OCI-LY7 (cell line): ENCODE measurements at regions not wholly inside any gene's neighbourhood (a gene's known extent, or its start where the extent isn't known, plus 50 kb on each side); places are given as distances from the start of the nearest gene placed in this dataset.

ENCODE experiments used
- BruUV-seq: library from RNA; stranded (reverse); fragments of 400-500 nt; replicated peaks from 2 replicates; lab custom pipeline; 2021; lab: Mats Ljungman, UMichigan
- CTCF ChIA-PET: fragments of 300-600 bp; sonication (Branson Sonifier 250); formaldehyde crosslinking; loops from one replicate; lab custom pipeline; 2022; ENCODE audit warnings: antibody characterized with exemption; ENCODE audit not compliant: unreplicated experiment; lab: Charles Lee
- POLR2A ChIA-PET: fragments of 300-600 bp; sonication (Branson Sonifier 250); formaldehyde crosslinking; loops from one replicate; lab custom pipeline; 2022; ENCODE audit warnings: antibody characterized with exemption; lab: Charles Lee
- DNase-seq: peaks from one replicate; pipeline ENCODE4 v3.0.0-alpha.2; 2015; ENCODE audit warnings: low spot score
- H2AFZ ChIP-seq: fragments of 200-600 bp; sonication (generic), shearing (Covaris generic); 2 replicates; pipeline ENCODE4 v1.6.1; 2014; ENCODE audit warnings: mild to moderate bottlenecking, antibody characterized with exemption, low read length, moderate library complexity
- H3K27ac ChIP-seq: fragments of 200-600 bp; sonication (generic); 2 replicates; pipeline ENCODE4 v1.5.1; 2014; ENCODE audit warnings: mixed run types, low read depth, mild to moderate bottlenecking, moderate library complexity, low read length, inconsistent platforms; ENCODE audit not compliant: poor library complexity, severe bottlenecking
- H3K36me3 ChIP-seq: fragments of 200-600 bp; sonication (generic); 2 replicates; pipeline ENCODE4 v1.6.1; 2014; ENCODE audit warnings: mild to moderate bottlenecking, antibody characterized with exemption, low read length, moderate library complexity, mixed read lengths; ENCODE audit not compliant: insufficient read depth
- H3K4me1 ChIP-seq: fragments of 200-600 bp; sonication (generic); 2 replicates; pipeline ENCODE4 v1.5.1; 2014; ENCODE audit warnings: mild to moderate bottlenecking, low read length; ENCODE audit not compliant: insufficient read depth, poor library complexity, severe bottlenecking
- H3K4me2 ChIP-seq: fragments of 200-600 bp; sonication (generic); 2 replicates; pipeline ENCODE4 v1.6.1; 2014; ENCODE audit warnings: mild to moderate bottlenecking, low read length
- H3K4me3 ChIP-seq: fragments of 200-600 bp; sonication (generic); 2 replicates; pipeline ENCODE4 v1.5.1; 2014; ENCODE audit warnings: mild to moderate bottlenecking, low read depth, low read length; ENCODE audit not compliant: poor library complexity, severe bottlenecking
- H3K79me2 ChIP-seq: fragments of 200-600 bp; sonication (generic); 2 replicates; pipeline ENCODE4 v1.6.1; 2016; ENCODE audit warnings: low read depth, mild to moderate bottlenecking, low read length, moderate library complexity, mixed read lengths; ENCODE audit not compliant: insufficient read depth
- H3K9me2 ChIP-seq: fragments of 200-600 bp; sonication (generic); 2 replicates; pipeline ENCODE4 v1.6.1; 2016; ENCODE audit warnings: mild to moderate bottlenecking, low read length, mixed read lengths; ENCODE audit not compliant: insufficient read depth
- H3K9me3 ChIP-seq: fragments of 200-600 bp; sonication (generic); 2 replicates; pipeline ENCODE4 v1.6.1; 2014; ENCODE audit warnings: mild to moderate bottlenecking, mixed run types, low read length, mixed read lengths
- H4K20me1 ChIP-seq: fragments of 200-600 bp; sonication (generic); 2 replicates; pipeline ENCODE4 v1.6.1; 2014; ENCODE audit warnings: mild to moderate bottlenecking, antibody characterized with exemption, low read length, moderate library complexity, mixed read lengths; ENCODE audit not compliant: insufficient read depth
- CTCF ChIP-seq: fragments of 200-600 bp; sonication (generic); conservative IDR thresholded peaks from 2 replicates; pipeline ENCODE4 v1.5.1; 2014; ENCODE audit warnings: mild to moderate bottlenecking, antibody characterized with exemption, low read length, moderate library complexity, mixed read lengths
- EZH2phosphoT487 ChIP-seq: fragments of 200-600 bp; sonication (generic); IDR thresholded peaks from 2 replicates; pipeline ENCODE4 v1.6.1; 2018; ENCODE audit warnings: low read depth, borderline replicate concordance, mild to moderate bottlenecking, mixed run types, antibody characterized with exemption, low read length, moderate library complexity, mixed read lengths
- intact Hi-C: fragments of 100-400 bp; cut with micrococcal nuclease; formaldehyde crosslinking; loops from one replicate; pipeline ENCODE4 v1.10.0; 2022; ENCODE audit not compliant: unreplicated experiment

GRCh38 chr2:198710562-198710961 lies 747.2 kb downstream of the SATB2 start:
- no peak for TF ChIP-seq EZH2phosphoT487
- TF ChIP-seq CTCF = no peak
- Histone ChIP-seq H3K4me3 (no peak overlapping the region), H3K9me3 (peaks cover 21% of the 10 kb centered on the region; the same call in 1 of the 2 replicates), H3K27ac (no peak overlapping the region), H3K4me1 (peaks cover 27% of the 10 kb centered on the region), H3K36me3 (peaks cover 12% of the 10 kb centered on the region), H2AFZ (no peak overlapping the region), H3K79me2 (no peaks in the 10 kb centered on the region), H3K9me2 (no peaks in the 10 kb centered on the region), H4K20me1 (no peaks in the 10 kb centered on the region), H3K4me2 (no peak overlapping the region)
- intact Hi-C loops = no loop called here
- CTCF ChIA-PET = no interaction called here
- BruUV-seq = no TSS peak
- POLR2A ChIA-PET = no interaction called here
- no peak for DNase-seq

- H3K4me3 ChIP-seq = no peak overlapping the region
- no peaks in the 10 kb centered on the region for H3K9me2 ChIP-seq
- intact Hi-C loops = no loop called here
- POLR2A ChIA-PET = interaction anchor here (0.5 to 1.6 kb wide), 7 partner anchors 9 to 88 kb away, joined by 3 to 6 read pairs (median 3); no protein-coding TSS in a partner anchor
- TF ChIP-seq EZH2phosphoT487 = no peak
- no peak for TF ChIP-seq CTCF
- no TSS peak for BruUV-seq
- no peaks in the 10 kb centered on the region for H4K20me1 ChIP-seq
- CTCF ChIA-PET = no interaction called here
- H3K4me1 ChIP-seq = peaks cover 24% of the 10 kb centered on the region
- no peak overlapping the region for H3K27ac ChIP-seq
- DNase-seq = no peak
- H3K9me3 ChIP-seq = peaks cover 21% of the 10 kb centered on the region; the same call in 1 of the 2 replicates
- no peak overlapping the region for H3K4me2 ChIP-seq
- H3K36me3 ChIP-seq = peaks cover 29% of the 10 kb centered on the region
- no peak overlapping the region for H2AFZ ChIP-seq
- H3K79me2 ChIP-seq = peaks cover 7% of the 10 kb centered on the region; the same call in 1 of the 2 replicates
Observed at GRCh38 chr2:198706476-198707082, 751.2 kb downstream of the SATB2 start.

- TF ChIP-seq EZH2phosphoT487 (no peak), CTCF (no peak)
- ChIA-PET POLR2A (interaction anchor here (0.6 to 1.0 kb wide), 3 partner anchors 9 to 79 kb away, joined by 3 to 4 read pairs (median 3); no protein-coding TSS in a partner anchor), CTCF (no interaction called here)
- DNase-seq = no peak
- Histone ChIP-seq H2AFZ (no peak overlapping the region), H3K9me3 (no peaks in the 10 kb centered on the region), H3K79me2 (peaks cover 13% of the 10 kb centered on the region; the same call in 1 of the 2 replicates), H4K20me1 (no peaks in the 10 kb centered on the region), H3K4me3 (peak overlapping the region; percentile 64), H3K9me2 (no peaks in the 10 kb centered on the region), H3K4me2 (peak overlapping the region; percentile 84), H3K4me1 (peaks cover 54% of the 10 kb centered on the region), H3K27ac (peak overlapping the region; percentile 99), H3K36me3 (peaks cover 17% of the 10 kb centered on the region; the same call in 1 of the 2 replicates)
- intact Hi-C loops = loop anchor here (5.0 kb wide), 1 partner anchor 214 kb away; no protein-coding TSS in a partner anchor
- no TSS peak for BruUV-seq
Observed at GRCh38 chr2:198703281-198703680, 754.5 kb downstream of the SATB2 start.
